ENCODE measurements at regions not wholly inside any gene's neighbourhood (a gene's known extent, or its start where the extent isn't known, plus 50 kb on each side); places are given as distances from the start of the nearest gene placed in this dataset.
A peak's percentile ranks its signal among the peaks of the same experiment; 100 is the strongest.

GRCh38 chr7:22563621-22564241, 63.7 kb upstream of the STEAP1B start:
- H3K4me3 ChIP-seq (ENCODE audit: low read depth, low read length) = peak overlapping the region; percentile 24; the same call in 1 of the 2 replicates
- H3K27me3 ChIP-seq (ENCODE audit: control insufficient read depth, insufficient read depth, low read length) = no peaks in the 10 kb centered on the region
- H3K9ac ChIP-seq (ENCODE audit: low read length) = peak overlapping the region; percentile 70
- peak overlapping the region; percentile 68; the same call in 1 of the 2 replicates for H3K27ac ChIP-seq (ENCODE audit: low read depth, low read length)
- H3K9me3 ChIP-seq (ENCODE audit: control insufficient read depth, insufficient read depth, low read depth, low read length) = no peaks in the 10 kb centered on the region
- no peaks in the 10 kb centered on the region for H3K36me3 ChIP-seq (ENCODE audit: control insufficient read depth, insufficient read depth, low read length)
- peaks cover 69% of the 10 kb centered on the region for H3K4me1 ChIP-seq (ENCODE audit: control insufficient read depth, insufficient read depth, low read length)

- peak overlapping the region; percentile 68; the same call in 1 of the 2 replicates for H3K27ac ChIP-seq (ENCODE audit: low read depth, low read length)
- no peaks in the 10 kb centered on the region for H3K9me3 ChIP-seq (ENCODE audit: control insufficient read depth, insufficient read depth, low read depth, low read length)
- H3K36me3 ChIP-seq (ENCODE audit: control insufficient read depth, insufficient read depth, low read length) = no peaks in the 10 kb centered on the region
- H3K9ac ChIP-seq (ENCODE audit: low read length) = peak overlapping the region; percentile 70
- H3K4me1 ChIP-seq (ENCODE audit: control insufficient read depth, insufficient read depth, low read length) = peaks cover 69% of the 10 kb centered on the region
- peak overlapping the region; percentile 24; the same call in 1 of the 2 replicates for H3K4me3 ChIP-seq (ENCODE audit: low read depth, low read length)
- H3K27me3 ChIP-seq (ENCODE audit: control insufficient read depth, insufficient read depth, low read length) = no peaks in the 10 kb centered on the region
Observed at GRCh38 chr7:22563032-22563501, 63.1 kb upstream of the STEAP1B start.

GRCh38 chr7:22561895-22562593, 62.1 kb upstream of the STEAP1B start:
- Histone ChIP-seq H3K27me3 (ENCODE audit: control insufficient read depth, insufficient read depth, low read length) (no peaks in the 10 kb centered on the region), H3K9me3 (ENCODE audit: control insufficient read depth, insufficient read depth, low read depth, low read length) (no peaks in the 10 kb centered on the region), H3K4me1 (ENCODE audit: control insufficient read depth, insufficient read depth, low read length) (peaks cover 70% of the 10 kb centered on the region), H3K9ac (ENCODE audit: low read length) (peak overlapping the region; percentile 84), H3K4me3 (ENCODE audit: low read depth, low read length) (peak overlapping the region; percentile 32), H3K27ac (ENCODE audit: low read depth, low read length) (peak overlapping the region; percentile 91; the same call in 1 of the 2 replicates), H3K36me3 (ENCODE audit: control insufficient read depth, insufficient read depth, low read length) (no peaks in the 10 kb centered on the region)

- Histone ChIP-seq H3K4me1 (ENCODE audit: control insufficient read depth, insufficient read depth, low read length) (peaks cover 74% of the 10 kb centered on the region), H3K27me3 (ENCODE audit: control insufficient read depth, insufficient read depth, low read length) (no peaks in the 10 kb centered on the region), H3K36me3 (ENCODE audit: control insufficient read depth, insufficient read depth, low read length) (no peaks in the 10 kb centered on the region), H3K27ac (ENCODE audit: low read depth, low read length) (peak overlapping the region; percentile 91), H3K9me3 (ENCODE audit: control insufficient read depth, insufficient read depth, low read depth, low read length) (no peaks in the 10 kb centered on the region), H3K4me3 (ENCODE audit: low read depth, low read length) (peak overlapping the region; percentile 32), H3K9ac (ENCODE audit: low read length) (peak overlapping the region; percentile 84)
Observed at GRCh38 chr7:22561321-22561811, 61.4 kb upstream of the STEAP1B start.

- H3K4me1 ChIP-seq (ENCODE audit: control insufficient read depth, insufficient read depth, low read length) = peaks cover 60% of the 10 kb centered on the region
- H3K9me3 ChIP-seq (ENCODE audit: control insufficient read depth, insufficient read depth, low read depth, low read length) = no peaks in the 10 kb centered on the region
- H3K27me3 ChIP-seq (ENCODE audit: control insufficient read depth, insufficient read depth, low read length) = no peaks in the 10 kb centered on the region
- H3K36me3 ChIP-seq (ENCODE audit: control insufficient read depth, insufficient read depth, low read length) = no peaks in the 10 kb centered on the region
- H3K4me3 ChIP-seq (ENCODE audit: low read depth, low read length) = no peak overlapping the region
- H3K27ac ChIP-seq (ENCODE audit: low read depth, low read length) = no peak overlapping the region; the same call in 1 of the 2 replicates
- H3K9ac ChIP-seq (ENCODE audit: low read length) = no peak overlapping the region
Observed at GRCh38 chr7:22559829-22560489, 60.0 kb upstream of the STEAP1B start.

GRCh38 chr7:22557167-22557566, 57.2 kb upstream of the STEAP1B start:
- H3K4me1 ChIP-seq (ENCODE audit: control insufficient read depth, insufficient read depth, low read length) = peaks cover 32% of the 10 kb centered on the region
- no peak overlapping the region for H3K4me3 ChIP-seq (ENCODE audit: low read depth, low read length)
- H3K36me3 ChIP-seq (ENCODE audit: control insufficient read depth, insufficient read depth, low read length) = no peaks in the 10 kb centered on the region
- no peaks in the 10 kb centered on the region for H3K9me3 ChIP-seq (ENCODE audit: control insufficient read depth, insufficient read depth, low read depth, low read length)
- H3K9ac ChIP-seq (ENCODE audit: low read length) = no peak overlapping the region
- H3K27ac ChIP-seq (ENCODE audit: low read depth, low read length) = no peak overlapping the region
- H3K27me3 ChIP-seq (ENCODE audit: control insufficient read depth, insufficient read depth, low read length) = no peaks in the 10 kb centered on the region

- no peaks in the 10 kb centered on the region for H3K27me3 ChIP-seq (ENCODE audit: control insufficient read depth, insufficient read depth, low read length)
- H3K36me3 ChIP-seq (ENCODE audit: control insufficient read depth, insufficient read depth, low read length) = no peaks in the 10 kb centered on the region
- H3K9ac ChIP-seq (ENCODE audit: low read length) = no peak overlapping the region
- H3K4me1 ChIP-seq (ENCODE audit: control insufficient read depth, insufficient read depth, low read length) = peaks cover 17% of the 10 kb centered on the region
- H3K9me3 ChIP-seq (ENCODE audit: control insufficient read depth, insufficient read depth, low read depth, low read length) = no peaks in the 10 kb centered on the region
- H3K4me3 ChIP-seq (ENCODE audit: low read depth, low read length) = no peak overlapping the region
- H3K27ac ChIP-seq (ENCODE audit: low read depth, low read length) = no peak overlapping the region
Observed at GRCh38 chr7:22555476-22555875, 55.5 kb upstream of the STEAP1B start.

GRCh38 chr7:22554184-22554583, 54.2 kb upstream of the STEAP1B start:
- Histone ChIP-seq H3K27me3 (ENCODE audit: control insufficient read depth, insufficient read depth, low read length) (no peaks in the 10 kb centered on the region), H3K27ac (ENCODE audit: low read depth, low read length) (no peak overlapping the region), H3K9ac (ENCODE audit: low read length) (no peak overlapping the region), H3K36me3 (ENCODE audit: control insufficient read depth, insufficient read depth, low read length) (no peaks in the 10 kb centered on the region), H3K4me1 (ENCODE audit: control insufficient read depth, insufficient read depth, low read length) (peaks cover 12% of the 10 kb centered on the region), H3K4me3 (ENCODE audit: low read depth, low read length) (no peak overlapping the region), H3K9me3 (ENCODE audit: control insufficient read depth, insufficient read depth, low read depth, low read length) (no peaks in the 10 kb centered on the region)

GRCh38 chr7:22551768-22552513, 52.0 kb upstream of the STEAP1B start:
- Histone ChIP-seq H3K36me3 (ENCODE audit: control insufficient read depth, insufficient read depth, low read length) (no peaks in the 10 kb centered on the region), H3K4me1 (ENCODE audit: control insufficient read depth, insufficient read depth, low read length) (peaks cover 9% of the 10 kb centered on the region), H3K4me3 (ENCODE audit: low read depth, low read length) (no peak overlapping the region), H3K9ac (ENCODE audit: low read length) (no peak overlapping the region), H3K27ac (ENCODE audit: low read depth, low read length) (no peak overlapping the region), H3K9me3 (ENCODE audit: control insufficient read depth, insufficient read depth, low read depth, low read length) (no peaks in the 10 kb centered on the region), H3K27me3 (ENCODE audit: control insufficient read depth, insufficient read depth, low read length) (no peaks in the 10 kb centered on the region)

- Histone ChIP-seq H3K36me3 (ENCODE audit: control insufficient read depth, insufficient read depth, low read length) (no peaks in the 10 kb centered on the region), H3K9ac (ENCODE audit: low read length) (peak overlapping the region; percentile 71), H3K9me3 (ENCODE audit: control insufficient read depth, insufficient read depth, low read depth, low read length) (no peaks in the 10 kb centered on the region), H3K4me1 (ENCODE audit: control insufficient read depth, insufficient read depth, low read length) (peaks cover 5% of the 10 kb centered on the region), H3K4me3 (ENCODE audit: low read depth, low read length) (peak overlapping the region; percentile 74), H3K27me3 (ENCODE audit: control insufficient read depth, insufficient read depth, low read length) (no peaks in the 10 kb centered on the region), H3K27ac (ENCODE audit: low read depth, low read length) (no peak overlapping the region)
Observed at GRCh38 chr7:22550514-22551030, 50.6 kb upstream of the STEAP1B start.
